Left ventricle myocardium inferior (tissue), 1 donor: ENCODE measurements at regions not wholly inside any gene's neighbourhood (a gene's known extent, or its start where the extent isn't known, plus 50 kb on each side); places are given as distances from the start of the nearest gene placed in this dataset.

ENCODE experiments used
- DNase-seq: peaks from one replicate; pipeline ENCODE4 v3.0.0-alpha.2; 2020
- H3K27ac ChIP-seq: fragments of 200-600 bp; replicated peaks from 2 replicates; pipeline ENCODE4 v1.8.0; 2021
- H3K27me3 ChIP-seq: fragments of 200-600 bp; 2 replicates; pipeline ENCODE4 v1.8.0; 2021; ENCODE audit warnings: low read depth
- H3K36me3 ChIP-seq: fragments of 200-600 bp; 2 replicates; pipeline ENCODE4 v1.8.0; 2021
- H3K4me1 ChIP-seq: fragments of 200-600 bp; 2 replicates; pipeline ENCODE4 v1.8.0; 2021
- H3K4me3 ChIP-seq: fragments of 200-600 bp; 2 replicates; pipeline ENCODE4 v1.8.0; 2021; ENCODE audit warnings: mild to moderate bottlenecking, moderate library complexity
- H3K9me3 ChIP-seq: fragments of 200-600 bp; replicated peaks from 2 replicates; pipeline ENCODE4 v1.8.0; 2021
- CTCF ChIP-seq: fragments of 200-600 bp; IDR thresholded peaks from 2 replicates; pipeline ENCODE4 v1.8.0; 2021; ENCODE audit warnings: antibody characterized with exemption, mild to moderate bottlenecking, borderline replicate concordance
- intact Hi-C: fragments of 100-400 bp; cut with micrococcal nuclease; formaldehyde crosslinking; loops from one replicate; pipeline ENCODE4 v1.11.0; 2022
- donor health status: DM: no; HTN: yes; CAD: no; lungs with severe emphysema.

- intact Hi-C loops: no loop called here
- Histone ChIP-seq H3K9me3 (no peaks in the 10 kb centered on the region), H3K27me3 (no peaks in the 10 kb centered on the region), H3K36me3 (no peaks in the 10 kb centered on the region), H3K4me1 (peaks cover 12% of the 10 kb centered on the region), H3K4me3 (no peak overlapping the region), H3K27ac (no peak overlapping the region)
- TF ChIP-seq CTCF: no peak
- DNase-seq: no peak
These were observed 80.4 kb downstream of the EDNRB start for GRCh38 chr13:77838271-77838670.

- H3K4me1 ChIP-seq: peaks cover 17% of the 10 kb centered on the region
- no peaks in the 10 kb centered on the region for H3K9me3 ChIP-seq
- no peaks in the 10 kb centered on the region for H3K36me3 ChIP-seq
- DNase-seq: no peak
- no peak overlapping the region for H3K27ac ChIP-seq
- H3K27me3 ChIP-seq: no peaks in the 10 kb centered on the region
- TF ChIP-seq CTCF: no peak
- H3K4me3 ChIP-seq: no peak overlapping the region
- intact Hi-C loops: no loop called here
These were observed 82.2 kb downstream of the EDNRB start for GRCh38 chr13:77836423-77836822.

- Histone ChIP-seq H3K27me3 (no peaks in the 10 kb centered on the region), H3K27ac (peak overlapping the region; percentile 82), H3K36me3 (no peaks in the 10 kb centered on the region), H3K4me1 (peaks cover 17% of the 10 kb centered on the region), H3K4me3 (no peak overlapping the region), H3K9me3 (no peaks in the 10 kb centered on the region)
- intact Hi-C loops: no loop called here
- no peak for TF ChIP-seq CTCF
- DNase-seq: no peak
These were observed 85.2 kb downstream of the EDNRB start for GRCh38 chr13:77833331-77833863.

- Histone ChIP-seq H3K4me3 (no peak overlapping the region), H3K27me3 (no peaks in the 10 kb centered on the region), H3K27ac (peak overlapping the region; percentile 82), H3K9me3 (no peaks in the 10 kb centered on the region), H3K4me1 (peaks cover 17% of the 10 kb centered on the region), H3K36me3 (no peaks in the 10 kb centered on the region)
- no peak for DNase-seq
- TF ChIP-seq CTCF: no peak
- intact Hi-C loops: no loop called here
These were observed 86.1 kb downstream of the EDNRB start for GRCh38 chr13:77832339-77833100.

GRCh38 chr13:77831866-77832265 lies 86.8 kb downstream of the EDNRB start:
- no peaks in the 10 kb centered on the region for H3K27me3 ChIP-seq
- DNase-seq: no peak
- no peak for TF ChIP-seq CTCF
- H3K27ac ChIP-seq: peak overlapping the region; percentile 82
- intact Hi-C loops: no loop called here
- no peaks in the 10 kb centered on the region for H3K36me3 ChIP-seq
- no peak overlapping the region for H3K4me3 ChIP-seq
- H3K4me1 ChIP-seq: peaks cover 17% of the 10 kb centered on the region
- H3K9me3 ChIP-seq: no peaks in the 10 kb centered on the region
